Sigmoid colon (tissue), 4 donors: ENCODE measurements at regions not wholly inside any gene's neighbourhood (a gene's known extent, or its start where the extent isn't known, plus 50 kb on each side); places are given as distances from the start of the nearest gene placed in this dataset.

Experiments used
- EP300 ChIP-seq, 4 donors: sonication (generic); formaldehyde crosslinking; IDR thresholded peaks; one replicate each; pipeline ENCODE4 v1.6.1; 2017; ENCODE audit warnings: antibody characterized with exemption in 4 of 4
- POLR2AphosphoS5 ChIP-seq, 4 donors: sonication (generic); formaldehyde crosslinking; IDR thresholded peaks; one replicate each; pipeline ENCODE4 v1.6.1; 2017; ENCODE audit warnings: antibody characterized with exemption in 4 of 4
- TF ChIP-seq, protein P1 (sequence below), 4 experiments: fragments of 450-650 bp in 3 of 4; fragments of 200-600 bp in 1 of 4; IDR thresholded peaks; one replicate each; pipeline ENCODE4 v1.5.1; 2016 to 2019; ENCODE audit warnings: antibody characterized with exemption in 4 of 4, mild to moderate bottlenecking in 3 of 4, moderate library complexity in 2 of 4

GRCh38 chr14:48805315-48805714 lies 780.9 kb downstream of the RPS29 start:
- TF ChIP-seq, protein P1, sequence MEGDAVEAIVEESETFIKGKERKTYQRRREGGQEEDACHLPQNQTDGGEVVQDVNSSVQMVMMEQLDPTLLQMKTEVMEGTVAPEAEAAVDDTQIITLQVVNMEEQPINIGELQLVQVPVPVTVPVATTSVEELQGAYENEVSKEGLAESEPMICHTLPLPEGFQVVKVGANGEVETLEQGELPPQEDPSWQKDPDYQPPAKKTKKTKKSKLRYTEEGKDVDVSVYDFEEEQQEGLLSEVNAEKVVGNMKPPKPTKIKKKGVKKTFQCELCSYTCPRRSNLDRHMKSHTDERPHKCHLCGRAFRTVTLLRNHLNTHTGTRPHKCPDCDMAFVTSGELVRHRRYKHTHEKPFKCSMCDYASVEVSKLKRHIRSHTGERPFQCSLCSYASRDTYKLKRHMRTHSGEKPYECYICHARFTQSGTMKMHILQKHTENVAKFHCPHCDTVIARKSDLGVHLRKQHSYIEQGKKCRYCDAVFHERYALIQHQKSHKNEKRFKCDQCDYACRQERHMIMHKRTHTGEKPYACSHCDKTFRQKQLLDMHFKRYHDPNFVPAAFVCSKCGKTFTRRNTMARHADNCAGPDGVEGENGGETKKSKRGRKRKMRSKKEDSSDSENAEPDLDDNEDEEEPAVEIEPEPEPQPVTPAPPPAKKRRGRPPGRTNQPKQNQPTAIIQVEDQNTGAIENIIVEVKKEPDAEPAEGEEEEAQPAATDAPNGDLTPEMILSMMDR (IDR thresholded peaks at IDR 0.05) = no peak
- TF ChIP-seq POLR2AphosphoS5 (IDR thresholded peaks at IDR 0.05) = no peak
- no peak for TF ChIP-seq EP300 (IDR thresholded peaks at IDR 0.05)
